ENCODE measurements at regions not wholly inside any gene's neighbourhood (a gene's known extent, or its start where the extent isn't known, plus 50 kb on each side); places are given as distances from the start of the nearest gene placed in this dataset.

DNA sequence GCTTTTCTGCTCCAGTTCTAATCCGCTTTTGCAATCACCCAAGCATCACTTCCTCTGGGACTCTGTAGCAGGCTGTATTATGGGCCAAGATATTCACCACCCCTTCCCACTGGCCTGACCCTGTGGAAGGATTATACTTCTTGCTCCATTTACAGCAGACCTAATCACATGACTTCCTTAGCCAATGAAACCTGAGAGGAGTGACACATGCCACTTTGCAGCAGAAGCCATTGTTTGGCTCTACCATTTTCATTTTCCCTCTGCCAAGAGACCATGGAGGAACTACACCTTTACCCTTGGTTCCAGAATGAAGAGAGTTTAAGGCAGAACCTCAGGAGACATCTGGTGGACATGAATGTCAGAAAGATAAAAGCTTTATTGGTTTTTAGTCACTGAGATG is 134.9 kb upstream of the HSD17B12 start:
- DNase-seq, result no peak

DNA sequence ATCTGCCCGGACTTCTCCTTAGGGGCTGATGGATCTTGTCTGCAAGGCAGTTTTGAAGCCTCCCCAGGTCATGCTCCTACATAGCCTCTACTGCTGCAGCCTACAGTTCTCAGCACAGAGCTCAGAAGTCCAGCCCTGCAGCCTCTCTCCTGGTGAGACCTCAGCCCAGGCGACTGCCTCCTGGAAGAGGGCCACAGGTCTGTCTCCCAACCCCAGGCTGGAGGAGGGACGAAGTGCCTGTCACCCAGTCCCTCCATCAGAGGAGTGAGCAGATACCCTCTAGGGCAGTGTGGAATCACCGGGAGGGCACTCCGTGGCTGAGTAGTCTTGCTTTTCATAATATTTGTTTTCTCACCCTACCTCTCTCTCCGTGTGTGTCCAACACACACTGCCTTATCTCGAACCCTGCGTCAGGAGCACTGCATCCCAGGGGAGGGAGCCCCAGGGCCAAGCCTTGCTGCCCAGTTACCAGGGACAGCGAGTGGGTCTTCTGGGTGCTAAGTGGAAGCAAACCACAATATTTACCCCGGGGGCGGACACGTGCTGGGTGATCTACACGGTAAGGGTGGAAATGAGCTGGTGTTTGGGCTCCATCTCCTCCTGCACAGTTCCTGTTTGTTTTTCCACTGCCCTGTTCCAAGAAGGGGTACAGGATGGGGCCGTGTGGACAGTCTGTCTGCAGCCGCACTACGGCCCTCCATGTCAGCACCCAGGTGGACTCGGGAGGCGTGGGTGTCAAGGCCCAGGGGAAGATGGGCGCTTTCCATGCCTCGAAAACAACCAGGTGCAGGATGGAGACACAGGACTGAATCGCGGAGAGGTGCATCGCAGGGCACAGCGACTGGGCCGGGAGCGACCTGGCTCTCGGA is 133.7 kb upstream of the HSD17B12 start:
- DNase-seq, result peak; percentile 14

DNA sequence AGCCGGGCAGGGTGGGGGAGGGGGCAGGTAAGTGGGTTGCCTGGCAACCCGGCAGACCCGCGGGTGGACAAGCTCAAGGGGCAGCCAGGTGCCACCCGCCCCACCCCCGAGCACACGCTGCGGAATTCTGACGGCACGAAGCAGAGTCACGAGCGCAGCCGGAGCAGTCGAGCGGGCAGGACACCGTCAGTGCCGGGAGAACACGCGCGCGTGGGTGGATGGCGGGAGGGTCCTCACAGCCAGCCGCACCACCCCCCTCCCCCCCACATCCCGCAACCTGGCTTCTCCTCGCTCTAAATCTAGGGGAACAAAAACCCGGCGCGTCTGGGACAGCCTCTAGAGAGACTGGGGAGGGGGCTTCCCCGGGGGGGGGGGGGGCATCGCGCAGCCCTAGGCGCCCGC is 133.1 kb upstream of the HSD17B12 start:
- no peak for DNase-seq

DNA sequence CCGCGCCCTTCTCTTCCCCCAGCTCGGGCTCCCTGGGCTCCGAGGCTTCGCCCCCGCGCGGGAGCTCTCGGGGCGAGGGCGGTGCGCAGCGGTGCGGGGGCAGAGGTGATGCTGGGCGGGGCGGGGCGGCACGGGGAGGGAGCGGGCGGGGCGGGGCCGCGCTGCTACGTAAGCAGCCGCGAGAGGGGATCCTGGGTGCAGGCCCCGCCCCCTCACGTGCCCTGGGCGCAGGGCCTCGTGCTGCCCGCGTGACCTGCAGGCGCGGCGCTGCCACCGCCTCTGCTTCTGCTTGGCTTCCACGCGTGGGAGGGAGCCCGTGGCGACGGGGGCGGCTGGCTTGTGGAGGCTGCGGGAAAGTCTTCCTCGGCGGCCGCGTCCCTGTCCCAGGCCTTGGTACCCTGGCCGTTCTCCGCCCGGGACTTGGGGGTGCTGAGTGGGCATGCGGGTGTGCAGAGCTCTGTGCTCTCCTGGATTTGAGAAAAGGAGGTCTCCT is 132.6 kb upstream of the HSD17B12 start:
- DNase-seq, result no peak

DNA sequence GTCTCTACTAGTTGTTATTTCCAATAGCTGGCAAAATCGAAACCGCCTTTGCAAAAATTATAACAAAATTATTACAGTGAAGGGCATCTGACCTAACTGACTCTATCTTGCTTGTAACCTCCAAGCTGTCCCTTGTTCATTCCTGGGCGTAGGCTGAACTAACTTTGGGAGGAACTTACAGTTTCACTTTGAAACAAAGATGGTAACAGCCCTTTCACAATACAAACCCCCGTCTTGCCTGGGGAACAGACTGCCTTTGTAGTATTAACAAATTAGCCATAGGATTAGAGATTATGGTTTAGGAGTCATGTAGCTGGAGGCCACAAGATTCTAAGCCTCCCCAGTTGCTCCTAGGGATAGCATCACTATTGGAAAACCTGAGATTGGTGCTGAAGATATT is 131.6 kb upstream of the HSD17B12 start:
- no peak for DNase-seq

DNA sequence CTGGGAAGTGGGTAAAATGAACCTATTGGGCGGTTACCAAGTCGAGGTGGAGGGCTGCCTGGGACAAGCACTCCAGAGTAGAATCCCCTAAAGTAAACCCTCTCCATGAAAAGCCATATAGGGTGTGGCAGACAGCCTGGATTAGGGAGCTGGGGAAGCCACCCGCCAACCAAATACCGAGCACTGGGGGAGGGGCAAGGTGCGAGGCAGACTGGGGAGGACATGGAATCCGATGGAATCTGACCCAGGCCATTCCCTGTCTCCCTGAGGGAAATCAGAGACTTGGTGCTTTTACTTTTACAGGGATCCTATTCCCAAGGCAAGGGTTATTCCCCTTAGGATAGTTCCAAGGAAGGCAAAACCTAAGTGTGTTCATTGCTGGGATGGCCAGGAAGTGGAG is 130.9 kb upstream of the HSD17B12 start:
- no peak for DNase-seq

DNA sequence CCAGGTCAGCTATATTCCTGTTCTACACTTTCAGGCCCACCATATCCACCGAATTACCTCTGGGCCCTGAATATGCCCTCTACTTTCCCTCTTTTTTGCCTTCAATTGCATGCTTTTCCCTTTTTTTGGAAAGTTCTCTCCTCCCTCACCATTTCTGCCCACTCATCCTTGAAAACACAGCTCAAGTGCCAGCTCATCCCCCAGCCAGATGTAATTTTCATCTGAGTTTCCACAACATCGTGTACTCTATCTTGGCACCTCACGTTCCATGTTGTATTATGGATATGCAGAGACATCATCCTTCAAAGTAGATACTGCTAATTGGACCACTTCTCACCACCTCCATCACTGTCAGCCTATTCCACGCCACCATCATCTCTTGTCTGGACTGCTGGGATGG is 129.8 kb upstream of the HSD17B12 start:
- DNase-seq, result no peak

DNA sequence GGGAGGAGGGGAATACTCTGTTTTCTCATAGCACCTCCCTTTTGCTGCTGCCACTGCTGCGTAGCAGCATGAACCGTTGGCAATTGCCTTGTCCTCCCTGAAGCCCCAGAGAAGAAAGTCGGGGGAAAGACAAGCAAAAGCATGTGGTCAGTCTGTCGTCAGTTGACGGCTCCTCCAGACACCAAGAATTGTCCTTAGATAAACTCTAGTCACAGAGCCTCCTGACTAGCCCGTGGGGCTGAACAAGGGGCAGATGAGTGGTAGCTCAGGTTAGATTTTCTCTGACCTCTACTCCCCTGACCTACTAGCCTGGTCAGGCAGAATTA is 126.4 kb upstream of the HSD17B12 start:
- no peak for DNase-seq

DNA sequence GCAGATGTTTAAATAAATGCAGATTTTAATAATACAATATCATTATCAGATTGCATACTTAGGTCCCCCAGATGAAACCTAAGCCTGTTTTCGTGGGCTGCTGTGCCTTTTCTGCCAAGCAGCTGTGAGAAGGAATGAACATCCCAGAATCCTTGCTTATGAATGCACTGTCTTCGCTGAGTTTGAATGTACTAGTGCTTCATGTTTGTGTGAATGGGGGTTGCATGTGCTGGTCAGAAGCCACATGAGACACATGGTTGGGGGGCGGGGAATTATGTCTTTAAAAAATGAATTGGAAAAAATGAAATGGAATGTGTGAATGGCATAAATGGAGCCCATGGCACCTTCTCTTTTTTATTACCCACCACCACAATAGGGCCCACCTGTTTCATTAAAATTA is 125.4 kb upstream of the HSD17B12 start:
- no peak for DNase-seq

DNA sequence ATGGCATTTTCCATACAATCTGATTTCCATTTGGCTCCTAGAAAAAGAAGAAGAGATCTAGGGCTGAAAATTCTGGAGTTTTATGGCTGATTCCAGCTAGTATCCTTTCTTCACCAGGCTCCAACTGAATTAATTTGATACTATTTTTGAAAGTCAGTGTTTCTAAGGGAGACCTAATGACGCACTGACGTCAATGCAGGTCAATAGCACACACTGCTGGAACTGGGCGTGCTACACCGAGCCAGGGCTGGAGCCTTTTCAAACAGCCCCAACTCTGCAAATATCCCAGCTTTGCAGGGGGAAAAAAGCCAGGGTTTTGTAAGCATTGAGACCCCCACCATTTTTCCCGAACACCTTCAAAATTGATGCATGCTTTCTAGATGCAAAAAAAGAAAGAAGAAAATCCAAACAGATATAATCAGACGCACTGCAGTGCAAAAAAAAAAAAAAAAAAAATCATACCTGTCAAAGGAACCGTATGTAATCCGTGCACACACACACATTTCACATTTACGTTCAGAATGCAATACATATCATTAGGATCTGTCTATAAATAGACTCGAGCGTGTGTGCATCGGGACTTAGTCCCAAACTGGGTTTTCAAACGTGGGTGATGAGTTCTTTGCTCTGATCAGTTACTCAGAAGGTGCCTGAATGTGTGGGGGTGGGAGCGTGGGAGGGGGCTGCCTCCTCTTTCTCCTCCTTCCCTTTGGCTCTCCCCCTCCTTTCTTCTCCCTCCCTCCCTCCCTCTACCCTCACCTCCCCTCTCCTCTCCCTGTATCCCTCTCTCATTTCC is 124.5 kb upstream of the HSD17B12 start:
- no peak for DNase-seq

DNA sequence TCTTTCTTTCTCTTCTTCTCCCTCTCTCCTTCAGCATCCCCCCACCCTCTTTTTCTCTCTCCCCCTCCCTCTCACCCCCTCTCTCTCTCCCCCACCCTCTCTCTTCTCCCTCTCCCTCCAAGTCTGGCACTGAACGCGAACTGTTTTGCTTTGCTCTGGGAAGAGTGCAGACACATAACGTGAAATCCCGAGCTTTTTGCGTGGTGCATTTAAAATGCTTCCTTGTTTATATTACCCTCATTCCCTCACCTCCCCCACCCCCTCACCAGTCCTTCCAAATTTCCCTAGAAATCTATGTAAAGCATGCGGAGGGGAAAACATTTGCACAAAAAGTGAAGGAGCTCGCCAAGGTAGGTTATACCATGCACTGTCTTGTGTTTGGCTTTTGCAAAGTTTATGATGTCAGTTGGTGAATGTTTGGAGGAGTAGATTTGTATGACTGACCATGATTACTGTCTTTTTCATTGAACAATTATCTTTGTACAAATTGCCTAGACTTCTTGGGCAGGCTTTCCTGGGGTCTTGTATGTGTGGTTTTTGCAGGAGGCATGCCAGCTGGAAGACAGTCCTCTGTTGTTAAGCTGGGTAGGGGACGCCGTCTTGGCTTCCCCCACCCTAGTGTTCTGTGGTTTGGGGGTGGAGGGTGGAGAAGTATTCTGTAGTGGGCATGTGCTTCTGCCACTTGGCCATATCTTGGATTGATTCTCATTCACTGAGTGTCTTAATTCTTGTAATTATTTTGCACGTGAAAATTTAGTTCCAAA is 123.7 kb upstream of the HSD17B12 start:
- DNase-seq, result no peak

DNA sequence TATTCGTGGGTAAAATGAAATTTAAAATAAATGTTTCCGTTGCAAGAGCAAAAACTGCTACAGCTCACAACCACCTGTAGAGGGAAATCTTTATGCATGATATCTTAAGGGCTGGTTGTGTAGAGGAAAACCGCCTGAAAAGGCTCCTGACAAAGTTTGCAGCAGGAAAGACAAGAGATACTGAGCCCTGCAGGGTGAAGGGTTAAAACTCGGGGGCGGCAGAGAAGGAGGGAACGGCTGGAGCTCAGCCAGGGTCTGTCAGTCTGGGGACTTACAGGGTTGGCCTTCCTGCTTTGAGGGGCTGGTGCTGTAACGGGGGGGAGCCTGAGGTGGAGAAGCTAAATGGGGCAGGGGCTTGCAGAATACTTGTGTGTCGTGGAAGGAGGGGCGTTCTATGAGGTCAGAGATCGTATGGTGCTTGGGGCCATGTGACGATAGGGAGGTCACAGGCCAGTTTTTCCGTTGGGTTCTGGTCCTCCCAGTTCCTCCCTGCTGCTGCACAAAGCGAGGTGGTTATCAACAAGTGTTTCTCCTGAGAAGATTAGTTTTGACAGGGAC is 122.9 kb upstream of the HSD17B12 start:
- DNase-seq, result no peak

DNA sequence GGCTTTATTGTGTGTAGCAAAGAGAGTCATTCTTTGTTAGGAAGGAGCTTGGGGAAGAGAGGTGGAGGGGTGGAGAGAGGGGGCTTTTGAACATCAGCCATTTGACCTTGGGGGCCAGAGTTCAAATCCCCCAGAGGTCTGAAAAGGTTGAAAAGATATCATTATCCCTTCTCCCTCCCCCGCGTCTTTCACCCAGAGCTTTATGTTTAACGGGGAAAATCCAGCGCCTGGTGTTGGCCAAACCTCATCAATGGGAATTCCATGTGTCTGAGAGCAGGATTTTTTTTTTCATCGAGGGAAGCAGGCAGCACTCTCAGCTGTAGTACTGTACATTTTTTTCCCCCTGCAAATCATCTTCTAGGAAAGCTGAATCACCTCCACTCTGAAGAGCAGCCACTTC is 122.4 kb upstream of the HSD17B12 start:
- DNase-seq, result no peak

DNA sequence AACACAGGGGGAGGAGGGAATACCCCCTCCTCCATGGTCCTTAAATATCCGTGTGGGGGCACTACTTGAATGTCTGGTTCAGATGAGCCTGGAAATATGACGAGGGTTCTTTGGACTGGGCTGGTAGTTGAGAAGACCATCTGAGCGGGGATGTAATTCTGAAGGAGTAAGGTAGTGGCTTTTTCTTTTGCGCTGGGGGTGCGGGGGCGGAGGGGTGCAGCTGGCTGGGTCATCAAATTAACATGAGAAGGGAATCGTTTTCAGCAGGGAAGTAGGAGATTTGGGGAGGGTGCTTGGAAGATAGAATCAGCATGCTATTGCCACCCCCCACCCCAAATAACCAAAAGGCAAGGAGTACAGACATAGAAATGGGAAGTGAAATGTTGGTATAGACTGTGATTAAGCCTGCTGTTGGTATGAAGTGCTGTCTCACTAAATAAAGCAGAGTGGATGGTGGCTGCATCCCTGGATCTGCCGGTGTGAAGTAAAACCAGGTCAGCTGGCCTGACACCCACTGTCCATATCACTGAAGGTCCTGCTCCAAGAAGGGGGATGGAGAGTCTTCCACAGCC is 121.9 kb upstream of the HSD17B12 start:
- no peak for DNase-seq

DNA sequence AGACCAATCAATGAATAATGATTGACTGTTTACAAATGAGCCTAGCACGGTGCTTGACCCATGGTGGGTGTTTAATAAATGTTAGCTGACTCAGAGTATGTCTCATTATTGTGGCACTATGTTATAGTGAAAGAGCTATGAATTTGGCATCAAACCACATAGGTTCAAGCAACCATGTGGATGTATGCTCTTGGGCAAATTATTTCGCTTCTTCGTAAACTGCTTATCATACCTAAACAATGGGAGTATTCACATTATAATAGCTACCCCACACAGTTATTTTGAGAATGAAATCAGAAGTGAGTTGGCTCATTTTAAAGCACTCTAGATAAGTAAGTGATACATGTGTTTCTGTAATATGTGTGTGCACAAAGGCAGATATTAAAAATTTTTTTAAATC is 118.7 kb upstream of the HSD17B12 start:
- DNase-seq, result no peak

DNA sequence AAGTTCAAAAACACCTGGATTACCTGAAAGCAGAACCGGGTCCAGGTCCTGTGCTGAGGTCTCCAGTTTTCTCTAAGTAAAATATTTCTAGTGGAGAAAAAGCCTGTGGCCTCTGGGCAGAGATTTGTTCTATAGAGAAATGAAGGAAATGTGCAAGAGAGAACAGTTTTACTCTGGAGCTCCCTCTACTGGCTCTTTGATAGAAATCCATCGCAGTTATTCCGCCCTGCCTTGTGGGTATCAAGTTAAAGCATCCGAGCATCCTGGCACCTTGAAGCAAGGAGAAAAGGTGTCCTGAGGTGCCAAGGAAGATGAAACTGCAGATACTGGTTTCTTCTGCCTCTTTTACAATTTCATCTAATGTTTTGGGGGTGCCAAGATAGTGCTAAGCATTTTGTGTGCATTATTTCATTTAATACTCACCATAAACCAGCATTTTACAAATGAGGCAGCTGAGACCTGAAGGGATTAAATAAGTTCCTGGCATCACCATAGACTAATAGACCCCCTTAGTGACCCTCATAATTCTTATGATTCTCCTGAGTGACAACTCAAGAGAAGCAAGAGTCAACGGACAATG is 113.1 kb upstream of the HSD17B12 start:
- peak; percentile 18 for DNase-seq

DNA sequence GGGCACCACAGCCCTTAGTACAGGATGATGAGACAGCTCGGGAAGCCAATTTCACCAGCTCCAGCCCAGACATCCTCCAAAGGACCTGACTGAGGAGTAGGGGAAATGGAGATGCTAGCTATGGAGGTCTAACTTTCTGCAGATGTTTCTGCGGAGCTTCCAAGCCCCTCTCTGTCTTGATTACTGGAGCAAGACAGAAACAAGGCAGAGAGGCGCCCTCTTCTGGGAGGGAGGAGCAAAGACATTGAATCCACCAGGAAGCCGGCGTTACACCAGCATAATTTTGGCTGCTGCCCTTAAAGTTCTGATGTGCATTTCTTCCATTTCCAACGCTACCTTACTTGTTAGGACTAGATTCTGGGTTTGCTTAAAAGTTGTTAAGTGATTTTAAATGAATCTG is 107.3 kb upstream of the HSD17B12 start:
- no peak for DNase-seq

DNA sequence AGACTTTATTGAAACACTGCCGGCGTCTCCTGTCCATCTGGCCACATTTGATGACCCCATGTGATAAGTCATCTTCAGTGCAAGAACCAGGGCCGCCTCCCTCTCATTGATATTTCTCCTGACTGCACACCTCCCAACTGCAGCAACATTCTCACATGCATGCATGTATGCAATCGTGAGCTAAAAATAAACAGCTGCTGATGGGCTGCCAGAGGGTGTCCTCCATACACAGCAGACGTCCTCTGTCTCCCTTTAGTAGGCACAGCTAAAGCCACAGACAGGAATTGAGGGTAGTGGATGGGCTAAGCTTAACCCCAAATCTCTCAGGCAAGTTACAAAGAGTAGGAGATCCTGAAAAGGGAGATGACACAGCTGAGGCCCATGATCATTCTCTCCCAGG is 106.7 kb upstream of the HSD17B12 start:
- DNase-seq, result no peak

DNA sequence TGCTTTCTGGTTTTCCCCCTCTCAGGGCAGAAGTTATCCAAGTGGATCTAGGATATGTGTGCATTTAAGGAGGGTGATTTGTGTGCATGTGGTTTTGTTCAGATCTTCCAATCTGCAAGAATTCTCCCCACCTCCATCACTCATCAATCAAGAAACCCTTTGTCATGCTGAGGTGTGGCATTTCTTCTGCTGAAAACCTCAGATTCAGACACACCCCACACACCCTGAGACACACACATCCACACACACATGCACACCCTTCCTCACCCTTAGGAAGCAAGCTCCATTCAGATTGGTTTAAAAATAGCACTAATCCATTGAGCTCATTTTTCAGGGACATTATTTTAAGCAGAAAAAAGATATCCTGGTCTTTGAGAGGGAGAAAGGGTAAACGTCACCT is 106.1 kb upstream of the HSD17B12 start:
- DNase-seq, result no peak

DNA sequence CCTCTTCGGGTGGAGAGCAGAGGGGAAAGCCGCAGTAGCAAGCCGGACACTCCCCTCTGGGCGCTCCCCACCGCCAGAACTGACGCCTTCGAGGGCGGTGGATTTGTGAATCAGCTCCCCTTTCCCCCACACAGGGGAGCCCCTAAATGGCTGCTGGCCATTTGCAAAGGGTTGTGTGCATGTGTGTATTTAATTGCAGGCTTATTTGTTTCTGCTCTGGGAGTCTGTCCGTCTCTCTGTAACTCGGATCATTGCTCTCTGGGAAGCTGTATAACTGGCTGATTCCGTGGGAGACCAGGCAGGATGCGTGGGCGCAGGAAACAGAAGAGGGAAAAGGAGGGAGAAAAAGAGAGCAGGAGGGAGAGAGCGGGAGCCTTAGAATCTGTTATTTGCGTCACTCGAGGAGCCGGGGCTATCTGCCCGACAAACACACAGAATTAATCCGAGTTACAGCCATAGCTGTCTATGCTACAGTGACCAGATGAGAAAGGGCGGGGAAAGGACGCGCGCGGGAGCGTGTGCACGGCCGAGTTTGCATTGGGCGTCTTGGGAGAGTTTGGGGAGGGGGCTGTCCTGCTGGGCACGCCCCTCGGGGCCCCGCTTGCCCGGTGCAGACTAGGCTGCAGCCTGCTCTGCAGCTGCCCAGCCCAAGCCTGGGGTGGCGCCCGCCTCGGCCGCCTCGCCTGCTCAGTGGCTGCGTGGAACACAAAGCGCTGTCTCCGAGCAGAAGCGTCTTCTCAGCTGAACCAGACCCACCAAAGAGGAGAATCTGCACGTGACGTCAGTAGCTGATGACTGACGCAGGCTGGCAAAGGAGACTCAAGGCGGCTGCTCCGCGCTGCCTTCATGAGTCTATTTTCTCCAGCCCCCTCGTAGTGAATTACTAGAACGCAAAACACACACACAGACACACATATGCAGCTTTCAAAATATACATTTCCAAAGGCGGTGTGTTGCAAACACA is 105.3 kb upstream of the HSD17B12 start:
- no peak for DNase-seq

DNA sequence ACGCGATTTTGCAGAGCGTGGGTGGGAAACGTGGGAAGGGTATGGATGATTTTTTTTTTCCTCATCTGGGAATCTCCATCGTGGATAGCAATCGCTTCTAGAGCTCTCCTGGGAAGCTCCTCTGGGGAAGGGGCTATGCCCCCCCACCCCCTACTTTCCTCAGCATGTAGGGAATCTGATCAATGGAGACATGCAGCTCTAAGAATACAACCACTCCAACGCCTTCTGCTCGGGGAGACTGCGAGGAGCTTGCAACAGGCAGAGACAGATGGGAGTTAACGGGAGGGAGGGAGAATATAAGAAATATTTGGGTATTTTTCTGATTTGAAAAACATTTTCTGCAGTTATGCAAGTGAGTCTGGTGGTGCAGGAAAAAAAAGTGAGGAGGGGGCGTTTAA is 104.6 kb upstream of the HSD17B12 start:
- no peak for DNase-seq
